ENCODE measurements at regions not wholly inside any gene's neighbourhood (a gene's known extent, or its start where the extent isn't known, plus 50 kb on each side); places are given as distances from the start of the nearest gene placed in this dataset.

- DNase-seq (ENCODE audit: low spot score): no peak
Measured at GRCh38 chr18:10310626-10311025, 143.8 kb upstream of the APCDD1 start.

- no peak for DNase-seq (ENCODE audit: low spot score)
Measured at GRCh38 chr18:10312326-10313015, 142.0 kb upstream of the APCDD1 start.

- no peak for DNase-seq (ENCODE audit: low spot score)
Measured at GRCh38 chr18:10313016-10313342, 141.5 kb upstream of the APCDD1 start.

GRCh38 chr18:10314066-10314465 is 140.4 kb upstream of the APCDD1 start:
- DNase-seq (ENCODE audit: low spot score): no peak

GRCh38 chr18:10315522-10315921 is 138.9 kb upstream of the APCDD1 start:
- no peak for DNase-seq (ENCODE audit: low spot score)

GRCh38 chr18:10316778-10317177 is 137.7 kb upstream of the APCDD1 start:
- no peak for DNase-seq (ENCODE audit: low spot score)

- no peak for DNase-seq (ENCODE audit: low spot score)
Measured at GRCh38 chr18:10317864-10318690, 136.4 kb upstream of the APCDD1 start.

- DNase-seq (ENCODE audit: low spot score): no peak
Measured at GRCh38 chr18:10318691-10318970, 135.8 kb upstream of the APCDD1 start.

- DNase-seq (ENCODE audit: low spot score): no peak
Measured at GRCh38 chr18:10319026-10319425, 135.4 kb upstream of the APCDD1 start.

- DNase-seq (ENCODE audit: low spot score): no peak
Measured at GRCh38 chr18:10319914-10320600, 134.4 kb upstream of the APCDD1 start.

GRCh38 chr18:10320791-10321190 is 133.6 kb upstream of the APCDD1 start:
- no peak for DNase-seq (ENCODE audit: low spot score)

- no peak for DNase-seq (ENCODE audit: low spot score)
Measured at GRCh38 chr18:10321576-10321975, 132.9 kb upstream of the APCDD1 start.

- no peak for DNase-seq (ENCODE audit: low spot score)
Measured at GRCh38 chr18:10322004-10322403, 132.4 kb upstream of the APCDD1 start.

GRCh38 chr18:10322435-10322834 is 132.0 kb upstream of the APCDD1 start:
- no peak for DNase-seq (ENCODE audit: low spot score)

GRCh38 chr18:10329101-10329500 is 125.3 kb upstream of the APCDD1 start:
- DNase-seq (ENCODE audit: low spot score): peak; percentile 37

- no peak for DNase-seq (ENCODE audit: low spot score)
Measured at GRCh38 chr18:10330428-10330827, 124.0 kb upstream of the APCDD1 start.

- no peak for DNase-seq (ENCODE audit: low spot score)
Measured at GRCh38 chr18:10332452-10332851, 122.0 kb upstream of the APCDD1 start.

GRCh38 chr18:10336749-10337350 is 117.6 kb upstream of the APCDD1 start:
- DNase-seq (ENCODE audit: low spot score): peak; percentile 16

GRCh38 chr18:10340821-10341220 is 113.6 kb upstream of the APCDD1 start:
- DNase-seq (ENCODE audit: low spot score): no peak

- DNase-seq (ENCODE audit: low spot score): no peak
Measured at GRCh38 chr18:10343778-10344177, 110.7 kb upstream of the APCDD1 start.

GRCh38 chr18:10346749-10347415 is 107.6 kb upstream of the APCDD1 start:
- DNase-seq (ENCODE audit: low spot score): no peak

GRCh38 chr18:10349561-10349960 is 104.9 kb upstream of the APCDD1 start:
- DNase-seq (ENCODE audit: low spot score): no peak
